Ovary (tissue), 7 donors: ENCODE measurements at regions not wholly inside any gene's neighbourhood (a gene's known extent, or its start where the extent isn't known, plus 50 kb on each side); places are given as distances from the start of the nearest gene placed in this dataset.

ENCODE experiments used
- DNase-seq, 5 donors: peaks; one replicate each; pipeline ENCODE4 v3.0.0-alpha.2; 2019 to 2020
- H3K27ac ChIP-seq, 2 donors: fragments of 200-600 bp; one replicate each; pipeline versions ENCODE4 v1.5.1 to v1.8.0; 2019 to 2022
- H3K27me3 ChIP-seq: fragments of 200-600 bp; one replicate; pipeline ENCODE4 v1.8.0; 2022
- H3K36me3 ChIP-seq: fragments of 200-600 bp; sonication (generic); one replicate; pipeline ENCODE4 v1.5.1; 2019
- H3K4me1 ChIP-seq: one replicate; pipeline ENCODE4 v1.8.1; 2013; ENCODE audit warnings: mild to moderate bottlenecking, moderate library complexity; ENCODE audit not compliant: insufficient read depth
- H3K4me3 ChIP-seq: fragments of 200-600 bp; sonication (generic); one replicate; pipeline ENCODE4 v1.5.1; 2017
- H3K9me3 ChIP-seq, 2 donors: fragments of 200-600 bp in 1 of 2; sonication (generic) in 1 of 2; one replicate each; pipeline versions ENCODE4 v1.5.1 to v1.8.1; 2013 to 2019; ENCODE audit warnings: mild to moderate bottlenecking in 1 of 2, moderate library complexity in 1 of 2
- EP300 ChIP-seq: sonication (generic); formaldehyde crosslinking; IDR thresholded peaks from one replicate; pipeline ENCODE4 v1.6.1; 2017; ENCODE audit warnings: antibody characterized with exemption
- POLR2A ChIP-seq: fragments of 450-650 bp; IDR thresholded peaks from one replicate; pipeline ENCODE4 v1.6.1; 2017; ENCODE audit warnings: antibody characterized with exemption, mild to moderate bottlenecking, moderate library complexity
- WGBS, 3 donors: extraction: QIAGEN DNeasy Blood & Tissue Kit in 1 of 3; methylation state at CpG; one replicate each; pipeline versions ENCODE4 v1.1.5 to v1.1.7; 2013 to 2017; 5-methylcytosine and 5-hydroxymethylcytosine counted together
- intact Hi-C, 4 donors: fragments of 100-400 bp; cut with DNase I; formaldehyde crosslinking; loops; one replicate each; pipeline versions ENCODE4 v1.11.0 to v1.15.1; 2022 to 2023
- TF ChIP-seq, protein P1 (sequence below), 3 donors: fragments of 450-650 bp in 2 of 3; fragments of 200-600 bp in 1 of 3; IDR thresholded peaks; one replicate each; pipeline versions ENCODE4 v1.5.1 to v1.8.0; 2016 to 2022; ENCODE audit warnings: antibody characterized with exemption in 3 of 3, mild to moderate bottlenecking in 1 of 3
- donor health status: DM: no; HTN: no; CAD: no; lungs with moderate emphysema.
- donor health status: DM: no; HTN: no; CAD: no.
- donor health status: Bipolar disorder and iron deficiency.
- donor health status: DM: no; HTN: no; CAD: no.
- donor health status: DM: yes; HTN: yes; CAD: no.

- Histone ChIP-seq H3K36me3 (no peaks in the 10 kb centered on the region), H3K27ac (no peak overlapping the region), H3K27me3 (no peaks in the 10 kb centered on the region), H3K9me3 (no peaks in the 10 kb centered on the region), H3K4me1 (peaks cover 8% of the 10 kb centered on the region), H3K4me3 (no peak overlapping the region)
- TF ChIP-seq, protein P1, sequence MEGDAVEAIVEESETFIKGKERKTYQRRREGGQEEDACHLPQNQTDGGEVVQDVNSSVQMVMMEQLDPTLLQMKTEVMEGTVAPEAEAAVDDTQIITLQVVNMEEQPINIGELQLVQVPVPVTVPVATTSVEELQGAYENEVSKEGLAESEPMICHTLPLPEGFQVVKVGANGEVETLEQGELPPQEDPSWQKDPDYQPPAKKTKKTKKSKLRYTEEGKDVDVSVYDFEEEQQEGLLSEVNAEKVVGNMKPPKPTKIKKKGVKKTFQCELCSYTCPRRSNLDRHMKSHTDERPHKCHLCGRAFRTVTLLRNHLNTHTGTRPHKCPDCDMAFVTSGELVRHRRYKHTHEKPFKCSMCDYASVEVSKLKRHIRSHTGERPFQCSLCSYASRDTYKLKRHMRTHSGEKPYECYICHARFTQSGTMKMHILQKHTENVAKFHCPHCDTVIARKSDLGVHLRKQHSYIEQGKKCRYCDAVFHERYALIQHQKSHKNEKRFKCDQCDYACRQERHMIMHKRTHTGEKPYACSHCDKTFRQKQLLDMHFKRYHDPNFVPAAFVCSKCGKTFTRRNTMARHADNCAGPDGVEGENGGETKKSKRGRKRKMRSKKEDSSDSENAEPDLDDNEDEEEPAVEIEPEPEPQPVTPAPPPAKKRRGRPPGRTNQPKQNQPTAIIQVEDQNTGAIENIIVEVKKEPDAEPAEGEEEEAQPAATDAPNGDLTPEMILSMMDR (IDR thresholded peaks at IDR 0.05): no peak
- TF ChIP-seq POLR2A: no peak
- TF ChIP-seq EP300: no peak
- DNase-seq: no peak
- intact Hi-C loops: no loop called here
- 56 to 69% (median 60%) methylated on average over 6 of the region's 6 CpGs for WGBS, 3 donors
Measured at GRCh38 chr19:31955884-31956283, 389.5 kb upstream of the ZNF507 start.

DNA sequence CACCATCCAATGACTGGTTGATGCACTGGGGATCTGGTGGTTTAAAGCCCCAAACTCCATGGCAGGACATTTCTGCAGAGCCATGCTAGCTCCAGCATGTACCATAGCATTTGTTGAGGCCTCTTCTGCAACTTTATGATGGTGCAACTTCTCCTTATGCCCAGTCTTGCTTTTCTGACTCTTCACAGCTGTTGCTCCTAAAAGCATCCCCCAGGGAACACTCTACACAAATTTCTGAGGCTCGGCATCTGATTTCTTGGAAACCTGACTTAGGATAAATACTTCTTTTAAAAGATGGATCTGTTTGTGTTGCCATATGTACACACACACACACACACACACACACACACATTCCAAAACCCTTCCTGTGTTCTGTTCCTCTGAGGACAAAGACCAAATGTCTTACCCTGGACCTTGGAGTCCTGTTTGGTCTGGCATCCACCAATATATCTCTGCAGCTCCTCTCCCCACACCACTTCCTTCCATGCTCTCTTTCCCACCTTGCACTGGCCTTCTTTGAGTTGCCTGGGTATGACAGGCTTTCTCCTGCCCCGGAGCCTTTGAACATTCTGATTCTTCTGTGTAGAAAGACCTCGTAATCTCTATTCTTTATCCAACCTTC is 388.5 kb upstream of the ZNF507 start:
- Histone ChIP-seq H3K4me1 (peaks cover 11% of the 10 kb centered on the region), H3K9me3 (no peaks in the 10 kb centered on the region), H3K4me3 (no peak overlapping the region), H3K36me3 (no peaks in the 10 kb centered on the region), H3K27me3 (no peaks in the 10 kb centered on the region), H3K27ac (no peak overlapping the region)
- WGBS, 3 donors: 83 to 88% (median 87%) methylated on average over 3 of the region's 3 CpGs
- DNase-seq: no peak
- intact Hi-C loops: no loop called here
- TF ChIP-seq EP300 (no peak), POLR2A (no peak)
- TF ChIP-seq, protein P1 (IDR thresholded peaks at IDR 0.05): no peak

- Histone ChIP-seq H3K36me3 (no peaks in the 10 kb centered on the region), H3K4me3 (no peak overlapping the region), H3K9me3 (no peaks in the 10 kb centered on the region), H3K4me1 (peaks cover 13% of the 10 kb centered on the region), H3K27ac (no peak overlapping the region), H3K27me3 (no peaks in the 10 kb centered on the region)
- DNase-seq: no peak
- TF ChIP-seq, protein P1 (IDR thresholded peaks at IDR 0.05): no peak
- TF ChIP-seq EP300 (no peak), POLR2A (no peak)
- intact Hi-C loops: no loop called here
- 39 to 61% (median 56%) methylated on average over 4 of the region's 4 CpGs for WGBS, 3 donors
Measured at GRCh38 chr19:31957711-31958110, 387.7 kb upstream of the ZNF507 start.

GRCh38 chr19:31959527-31960018 is 385.8 kb upstream of the ZNF507 start:
- WGBS, 3 donors: 96 to 98% (median 98%) methylated on average over 15 of the region's 15 CpGs
- H3K4me1 ChIP-seq: peaks cover 19% of the 10 kb centered on the region
- intact Hi-C loops: loop anchor here in 1 of 4 donors (5.0 to 10.0 kb wide), 2 partner anchors 52 to 75 kb away; no protein-coding TSS in a partner anchor

More at GRCh38 chr19:31959527-31960018, 385.8 kb upstream of the ZNF507 start:
- H3K9me3 ChIP-seq: no peaks in the 10 kb centered on the region
- no peak overlapping the region for H3K27ac ChIP-seq
- H3K4me3 ChIP-seq: no peak overlapping the region
- H3K27me3 ChIP-seq: no peaks in the 10 kb centered on the region
- no peak for DNase-seq
- H3K36me3 ChIP-seq: no peaks in the 10 kb centered on the region
- TF ChIP-seq, protein P1 (IDR thresholded peaks at IDR 0.05): no peak
- TF ChIP-seq EP300 (no peak), POLR2A (no peak)
